Body of pancreas (tissue), 4 donors: ENCODE measurements at regions not wholly inside any gene's neighbourhood (a gene's known extent, or its start where the extent isn't known, plus 50 kb on each side); places are given as distances from the start of the nearest gene placed in this dataset.

ENCODE experiments used
- POLR2A ChIP-seq, 3 donors: fragments of 450-650 bp; IDR thresholded peaks; one replicate each; pipeline ENCODE4 v1.6.1; 2016; ENCODE audit warnings: antibody characterized with exemption in 3 of 3, mild to moderate bottlenecking in 2 of 3
- TF ChIP-seq, protein P1 (sequence below), 7 experiments: fragments of 450-650 bp in 4 of 7; fragments of 200-600 bp in 3 of 7; sonication (generic) in 3 of 7; IDR thresholded peaks; one replicate each; pipeline ENCODE4 v1.5.1; 2016 to 2019; ENCODE audit warnings: antibody characterized with exemption in 7 of 7

DNA sequence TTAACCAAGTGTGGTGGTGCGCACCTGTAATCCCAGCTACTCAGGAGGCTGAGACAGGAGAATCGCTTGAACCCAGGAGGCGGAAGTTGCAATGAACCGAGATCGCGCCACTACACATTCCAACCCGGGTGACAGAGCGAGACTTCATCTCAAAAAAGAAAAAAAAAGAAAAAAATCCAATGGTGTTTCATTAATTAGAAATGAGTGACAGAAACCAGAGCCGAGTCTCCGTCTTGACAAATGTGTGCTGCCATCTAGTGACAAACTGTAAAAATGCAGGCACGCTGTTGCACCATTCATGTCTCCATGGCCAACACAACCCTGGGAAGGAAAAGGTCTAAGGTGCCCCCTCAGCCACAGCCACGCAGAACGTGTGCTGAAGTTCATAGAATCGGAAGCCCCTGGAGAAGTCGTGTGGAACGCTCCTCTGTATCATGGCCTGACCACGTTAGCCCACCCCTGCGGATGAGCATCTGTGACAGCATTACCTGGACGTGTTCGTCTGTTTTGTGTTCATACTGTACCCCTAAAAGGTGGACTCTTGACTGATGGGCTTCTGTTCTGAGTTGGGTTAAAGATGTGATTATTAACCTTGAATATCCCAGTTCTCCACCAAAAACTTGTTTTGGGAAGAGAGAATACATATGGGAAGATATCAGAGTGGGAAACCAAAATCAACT, 94.9 kb downstream of the LYZL2 start:
- TF ChIP-seq, protein P1, sequence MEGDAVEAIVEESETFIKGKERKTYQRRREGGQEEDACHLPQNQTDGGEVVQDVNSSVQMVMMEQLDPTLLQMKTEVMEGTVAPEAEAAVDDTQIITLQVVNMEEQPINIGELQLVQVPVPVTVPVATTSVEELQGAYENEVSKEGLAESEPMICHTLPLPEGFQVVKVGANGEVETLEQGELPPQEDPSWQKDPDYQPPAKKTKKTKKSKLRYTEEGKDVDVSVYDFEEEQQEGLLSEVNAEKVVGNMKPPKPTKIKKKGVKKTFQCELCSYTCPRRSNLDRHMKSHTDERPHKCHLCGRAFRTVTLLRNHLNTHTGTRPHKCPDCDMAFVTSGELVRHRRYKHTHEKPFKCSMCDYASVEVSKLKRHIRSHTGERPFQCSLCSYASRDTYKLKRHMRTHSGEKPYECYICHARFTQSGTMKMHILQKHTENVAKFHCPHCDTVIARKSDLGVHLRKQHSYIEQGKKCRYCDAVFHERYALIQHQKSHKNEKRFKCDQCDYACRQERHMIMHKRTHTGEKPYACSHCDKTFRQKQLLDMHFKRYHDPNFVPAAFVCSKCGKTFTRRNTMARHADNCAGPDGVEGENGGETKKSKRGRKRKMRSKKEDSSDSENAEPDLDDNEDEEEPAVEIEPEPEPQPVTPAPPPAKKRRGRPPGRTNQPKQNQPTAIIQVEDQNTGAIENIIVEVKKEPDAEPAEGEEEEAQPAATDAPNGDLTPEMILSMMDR (IDR thresholded peaks at IDR 0.05) = peak; percentile 84 to 94 (median 89)
- TF ChIP-seq POLR2A (IDR thresholded peaks at IDR 0.05) = no peak
